GM12865 (cell line): ENCODE measurements at regions not wholly inside any gene's neighbourhood (a gene's known extent, or its start where the extent isn't known, plus 50 kb on each side); places are given as distances from the start of the nearest gene placed in this dataset.
A peak's percentile ranks its signal among the peaks of the same experiment; 100 is the strongest.

Experiments
- DNase-seq: peaks from one replicate; pipeline ENCODE4 v3.0.0; 2010; ENCODE audit warnings: low read depth
- H3K4me3 ChIP-seq: 2 replicates; pipeline ENCODE4 v1.5.1; 2011; ENCODE audit warnings: mild to moderate bottlenecking, low read depth, low read length, control low read depth
- CTCF ChIP-seq: IDR thresholded peaks from 2 replicates; pipeline ENCODE4 v1.5.1; 2011; ENCODE audit warnings: low read length, control low read depth, low read depth, inconsistent platforms; ENCODE audit not compliant: insufficient read depth; ENCODE audit errors: missing control alignments

DNA sequence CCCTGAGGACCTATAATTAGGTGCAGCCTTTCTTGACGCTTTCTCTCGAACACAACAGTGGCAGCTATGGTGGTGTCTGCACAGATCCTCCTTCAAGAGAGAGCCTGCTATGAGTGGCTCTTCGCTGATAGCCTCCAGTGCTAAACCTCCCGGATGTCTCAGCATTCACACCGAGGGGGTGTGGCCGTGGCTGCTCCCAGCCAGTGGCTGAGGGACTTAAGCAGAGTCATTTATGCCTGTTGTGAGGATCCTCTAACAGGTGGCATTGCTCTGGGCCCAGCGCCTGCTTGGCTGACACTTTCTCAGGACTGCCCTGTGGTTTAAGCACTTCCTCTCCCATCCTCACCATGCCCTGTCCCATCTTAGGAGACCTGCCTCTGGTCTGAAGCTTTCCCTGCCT, 592.0 kb upstream of the LRRTM1 start:
- TF ChIP-seq CTCF, result no peak
- H3K4me3 ChIP-seq, result no peak overlapping the region
- DNase-seq, result peak; percentile 39

DNA sequence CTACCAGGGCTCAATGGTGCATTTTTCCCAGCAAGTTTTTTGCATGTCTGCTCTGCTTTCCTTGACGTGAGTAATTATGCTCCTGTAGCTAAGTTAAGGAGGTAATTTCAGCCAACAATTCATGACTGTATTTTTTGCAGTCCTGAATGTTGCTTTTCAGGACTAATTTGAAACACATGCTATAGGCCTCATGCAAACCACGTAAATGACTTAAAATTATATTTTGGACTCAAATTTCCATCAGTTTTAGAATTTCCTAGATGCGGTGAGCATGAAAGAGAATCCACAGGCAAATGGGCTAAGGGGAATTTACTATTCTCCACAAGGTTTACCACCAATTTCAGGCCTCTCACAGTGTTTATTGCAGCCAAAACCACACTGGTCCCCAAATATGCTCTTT, 589.9 kb upstream of the LRRTM1 start:
- no peak for TF ChIP-seq CTCF
- DNase-seq, result no peak

DNA sequence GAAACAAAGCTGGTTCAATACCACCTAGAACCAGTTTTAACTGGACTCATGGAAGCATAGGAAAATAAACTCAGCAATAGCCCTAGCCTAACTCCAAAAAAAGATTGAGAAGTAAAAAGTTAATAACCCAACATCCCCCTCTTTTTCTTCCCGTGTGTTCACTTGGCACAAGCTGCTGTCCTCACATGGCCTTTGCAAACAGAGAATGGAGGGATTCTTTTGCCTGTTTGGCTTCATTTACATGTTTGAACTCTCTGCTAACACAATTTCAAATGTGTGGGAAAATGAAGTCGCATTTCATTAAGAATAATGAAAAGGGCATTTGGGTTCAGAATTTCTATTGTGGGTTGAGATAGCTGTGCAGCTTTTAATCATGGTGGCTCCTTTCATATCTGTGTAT, 589.2 kb upstream of the LRRTM1 start:
- no peak for TF ChIP-seq CTCF

More for the DNA sequence above, 589.9 kb upstream of the LRRTM1 start:
- no peak overlapping the region for H3K4me3 ChIP-seq

GRCh38 chr2:80889009-80889408, 584.5 kb upstream of the LRRTM1 start:
- TF ChIP-seq CTCF, result no peak
- no peak overlapping the region for H3K4me3 ChIP-seq
- DNase-seq, result no peak

More for the DNA sequence above, 589.2 kb upstream of the LRRTM1 start:
- no peak overlapping the region for H3K4me3 ChIP-seq
- DNase-seq, result no peak

DNA sequence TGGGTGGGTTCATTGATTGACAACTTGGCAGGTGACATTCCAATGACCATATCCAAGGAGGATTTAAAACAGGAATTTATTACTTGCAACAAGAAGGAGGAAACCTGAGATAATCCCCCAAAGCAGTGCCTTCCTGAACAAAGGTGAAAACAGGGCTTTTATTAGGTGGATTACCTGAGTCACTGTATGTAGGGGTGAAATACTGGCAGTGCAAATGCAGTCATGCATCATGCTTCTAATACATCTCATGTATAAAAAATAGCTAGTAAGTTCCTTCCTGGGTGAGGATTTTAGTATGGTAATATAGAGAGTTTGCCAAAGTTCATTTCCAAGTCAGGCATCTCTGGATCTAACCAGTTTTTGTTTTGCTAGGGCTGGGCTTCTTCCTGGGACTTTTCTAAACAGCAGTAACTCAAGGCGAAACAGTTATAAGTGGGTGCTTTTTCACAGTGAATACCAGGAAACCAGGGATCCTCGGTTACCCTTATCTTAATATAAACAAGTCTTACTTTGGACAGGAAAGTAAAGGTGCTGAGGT, 583.4 kb upstream of the LRRTM1 start:
- H3K4me3 ChIP-seq, result no peak overlapping the region
- DNase-seq, result no peak
- TF ChIP-seq CTCF, result no peak

DNA sequence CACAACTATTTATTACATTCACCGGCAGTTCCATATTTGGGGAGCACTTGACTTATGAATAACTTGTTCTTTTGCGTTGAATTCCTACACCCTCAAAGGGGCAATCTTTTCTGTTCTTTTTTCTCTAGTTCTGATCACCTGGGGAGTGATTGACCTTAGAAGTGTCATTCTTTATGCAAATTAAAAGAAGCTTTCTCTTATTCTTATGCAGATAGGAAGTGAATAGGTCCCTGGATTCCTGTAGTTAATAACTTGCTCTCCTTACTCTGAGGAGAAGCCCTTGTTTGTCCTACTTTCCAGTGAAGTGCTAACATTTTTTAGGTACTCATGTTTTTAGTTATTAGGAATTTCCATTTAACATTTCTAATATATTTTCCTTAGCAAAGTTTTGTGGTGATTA, 569.8 kb upstream of the LRRTM1 start:
- no peak for TF ChIP-seq CTCF
- H3K4me3 ChIP-seq, result no peak overlapping the region
- no peak for DNase-seq

DNA sequence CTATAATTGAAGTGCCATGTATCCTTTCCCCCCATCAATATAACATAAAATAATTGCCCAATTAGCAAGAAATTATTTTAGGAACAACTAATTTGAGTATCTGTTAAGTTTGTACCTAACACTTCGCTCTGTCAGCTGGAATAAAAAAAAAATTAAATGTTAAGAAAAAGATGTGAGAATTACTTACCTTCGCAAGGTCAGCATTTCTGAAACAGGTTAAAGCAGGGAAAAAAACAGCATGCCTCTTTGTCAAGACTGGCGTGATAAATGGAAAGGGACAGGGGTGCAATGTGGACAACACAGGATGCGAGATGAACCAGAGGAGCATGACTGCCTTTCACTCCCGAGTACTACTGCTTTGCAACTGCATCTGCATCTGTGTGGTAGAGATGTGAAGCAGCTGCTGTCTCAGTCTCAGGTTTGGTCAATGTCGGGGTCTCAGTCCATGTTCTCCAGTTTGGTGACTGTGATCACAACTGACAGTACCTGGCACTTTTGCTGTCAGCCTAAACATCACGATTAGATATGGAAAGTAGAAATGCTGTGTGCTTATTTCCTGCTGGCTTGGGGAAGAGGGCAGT, 565.4 kb upstream of the LRRTM1 start:
- TF ChIP-seq CTCF, result no peak
- peak; percentile 57 for DNase-seq
- no peak overlapping the region for H3K4me3 ChIP-seq
